ENCODE measurements at regions not wholly inside any gene's neighbourhood (a gene's known extent, or its start where the extent isn't known, plus 50 kb on each side); places are given as distances from the start of the nearest gene placed in this dataset.

DNA sequence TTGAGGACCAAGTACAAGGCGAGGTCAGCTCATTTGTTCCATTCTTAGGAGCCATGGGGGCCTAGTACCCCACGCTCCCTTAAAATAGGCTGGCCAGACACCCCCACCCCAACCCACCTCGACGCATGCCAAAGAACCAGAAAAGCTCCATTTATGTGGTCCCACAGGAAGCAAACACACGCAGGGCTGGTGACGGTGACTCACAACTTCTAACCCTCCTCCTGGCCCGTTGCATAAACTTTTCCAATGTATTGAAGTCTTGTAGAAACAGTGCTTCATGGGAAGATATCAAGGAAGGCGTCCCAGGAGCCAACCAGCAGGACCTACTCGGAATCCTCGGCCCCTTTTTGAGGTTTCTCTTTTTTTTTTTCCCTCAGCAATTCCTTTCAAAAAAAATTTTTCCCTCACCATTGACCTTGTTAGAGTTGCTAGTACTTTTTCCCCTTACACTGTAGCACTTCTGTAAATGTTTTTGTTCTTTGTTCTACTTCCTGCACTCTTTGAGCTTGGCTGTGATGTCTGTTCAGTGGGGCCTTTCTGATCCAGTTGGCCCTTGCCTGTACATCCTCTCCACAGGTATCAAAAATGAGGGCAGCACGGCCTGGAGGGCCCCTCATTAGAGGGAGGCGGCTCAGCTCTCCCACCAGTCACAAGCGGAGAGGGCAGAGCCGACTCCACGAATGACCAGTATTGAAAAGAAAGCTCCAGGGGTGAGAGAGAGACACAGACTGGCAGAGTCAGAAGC, 208.3 kb downstream of the RGS9 start:
- no peak overlapping the region for H3K27ac ChIP-seq
- no peaks in the 10 kb centered on the region for H3K36me3 ChIP-seq (ENCODE audit: low read depth, missing control alignments)
- H3K27me3 ChIP-seq = no peaks in the 10 kb centered on the region
- 78 to 84% methylated on average over 15 of the region's 15 CpGs for WGBS, 2 donors
- no peaks in the 10 kb centered on the region for H3K9me3 ChIP-seq
- no peak for TF ChIP-seq POLR2A (IDR thresholded peaks at IDR 0.05)
- TF ChIP-seq, protein P1, sequence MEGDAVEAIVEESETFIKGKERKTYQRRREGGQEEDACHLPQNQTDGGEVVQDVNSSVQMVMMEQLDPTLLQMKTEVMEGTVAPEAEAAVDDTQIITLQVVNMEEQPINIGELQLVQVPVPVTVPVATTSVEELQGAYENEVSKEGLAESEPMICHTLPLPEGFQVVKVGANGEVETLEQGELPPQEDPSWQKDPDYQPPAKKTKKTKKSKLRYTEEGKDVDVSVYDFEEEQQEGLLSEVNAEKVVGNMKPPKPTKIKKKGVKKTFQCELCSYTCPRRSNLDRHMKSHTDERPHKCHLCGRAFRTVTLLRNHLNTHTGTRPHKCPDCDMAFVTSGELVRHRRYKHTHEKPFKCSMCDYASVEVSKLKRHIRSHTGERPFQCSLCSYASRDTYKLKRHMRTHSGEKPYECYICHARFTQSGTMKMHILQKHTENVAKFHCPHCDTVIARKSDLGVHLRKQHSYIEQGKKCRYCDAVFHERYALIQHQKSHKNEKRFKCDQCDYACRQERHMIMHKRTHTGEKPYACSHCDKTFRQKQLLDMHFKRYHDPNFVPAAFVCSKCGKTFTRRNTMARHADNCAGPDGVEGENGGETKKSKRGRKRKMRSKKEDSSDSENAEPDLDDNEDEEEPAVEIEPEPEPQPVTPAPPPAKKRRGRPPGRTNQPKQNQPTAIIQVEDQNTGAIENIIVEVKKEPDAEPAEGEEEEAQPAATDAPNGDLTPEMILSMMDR (IDR thresholded peaks at IDR 0.05) = no peak
- intact Hi-C loops (cut with DNase I; ENCODE audit: low total_unique reads) = no loop called here
- H3K4me3 ChIP-seq = no peak overlapping the region
- no peaks in the 10 kb centered on the region for H3K4me1 ChIP-seq
- DNase-seq = no peak

GRCh38 chr17:65340401-65340800, 203.2 kb downstream of the RGS9 start:
- TF ChIP-seq POLR2A (IDR thresholded peaks at IDR 0.05) = no peak
- TF ChIP-seq, protein P1 (IDR thresholded peaks at IDR 0.05) = no peak
- intact Hi-C loops (cut with DNase I; ENCODE audit: low total_unique reads) = no loop called here
- H3K27me3 ChIP-seq = no peaks in the 10 kb centered on the region
- H3K27ac ChIP-seq = no peak overlapping the region
- no peak for DNase-seq
- H3K36me3 ChIP-seq (ENCODE audit: low read depth, missing control alignments) = no peaks in the 10 kb centered on the region
- no peaks in the 10 kb centered on the region for H3K4me1 ChIP-seq
- no peak overlapping the region for H3K4me3 ChIP-seq
- no peaks in the 10 kb centered on the region for H3K9me3 ChIP-seq

- H3K27ac ChIP-seq = no peak overlapping the region
- H3K9me3 ChIP-seq = no peaks in the 10 kb centered on the region
- H3K36me3 ChIP-seq (ENCODE audit: low read depth, missing control alignments) = no peaks in the 10 kb centered on the region
- 92% methylated on average over 6 of the region's 6 CpGs for WGBS, 2 donors
- TF ChIP-seq, protein P1 (IDR thresholded peaks at IDR 0.05) = no peak
- no peak for TF ChIP-seq POLR2A (IDR thresholded peaks at IDR 0.05)
- intact Hi-C loops (cut with DNase I; ENCODE audit: low total_unique reads) = no loop called here
- no peak for DNase-seq
- H3K27me3 ChIP-seq = no peaks in the 10 kb centered on the region
- H3K4me3 ChIP-seq = no peak overlapping the region
- H3K4me1 ChIP-seq = no peaks in the 10 kb centered on the region
Measured at GRCh38 chr17:65334406-65334805, 197.2 kb downstream of the RGS9 start.

DNA sequence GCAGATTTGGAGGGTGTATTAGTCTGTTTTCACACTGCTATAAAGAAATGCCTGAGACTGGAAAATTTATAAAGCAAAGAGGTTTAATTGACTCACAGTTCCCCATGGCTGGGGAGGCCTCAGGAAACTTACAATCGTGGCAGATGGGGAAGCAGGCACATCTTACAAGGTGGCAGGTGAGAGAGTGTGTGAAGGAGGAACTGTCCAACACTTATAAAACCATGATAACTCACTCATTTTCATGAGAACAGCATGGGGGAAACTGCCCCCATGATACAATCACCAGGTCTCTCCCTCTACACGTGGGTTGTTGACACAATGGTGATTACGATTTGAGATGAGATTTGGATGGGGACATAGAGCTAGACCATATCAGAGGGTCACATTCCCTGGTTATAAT, 195.6 kb downstream of the RGS9 start:
- DNase-seq = no peak
- TF ChIP-seq POLR2A (IDR thresholded peaks at IDR 0.05) = no peak
- TF ChIP-seq, protein P1 (IDR thresholded peaks at IDR 0.05) = no peak
- 92 to 93% methylated on average over 3 of the region's 3 CpGs for WGBS, 2 donors

DNA sequence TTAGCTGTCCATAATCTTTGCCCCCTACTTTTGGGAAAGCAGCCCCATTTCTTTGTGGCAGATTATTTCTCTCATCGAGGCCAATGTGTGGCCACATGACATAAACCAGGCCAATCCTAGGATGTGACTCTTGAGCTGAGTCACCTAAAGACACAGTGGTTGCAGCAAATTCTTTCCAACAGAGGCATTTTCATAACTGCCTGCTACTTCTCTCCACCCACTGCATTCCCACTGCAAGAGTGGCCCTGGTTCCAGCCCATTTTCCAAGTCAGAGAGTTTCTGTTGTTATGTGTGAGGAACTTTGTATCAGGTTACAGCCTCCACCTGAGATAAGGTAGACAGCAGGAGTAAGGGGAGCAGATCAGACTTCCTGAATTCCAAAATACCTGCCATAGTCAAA, 195.2 kb downstream of the RGS9 start:
- DNase-seq = no peak
- TF ChIP-seq POLR2A (IDR thresholded peaks at IDR 0.05) = no peak
- TF ChIP-seq, protein P1 (IDR thresholded peaks at IDR 0.05) = no peak
- Histone ChIP-seq H3K4me3 (no peak overlapping the region), H3K27ac (no peak overlapping the region), H3K36me3 (ENCODE audit: low read depth, missing control alignments) (no peaks in the 10 kb centered on the region), H3K27me3 (no peaks in the 10 kb centered on the region), H3K4me1 (no peaks in the 10 kb centered on the region), H3K9me3 (no peaks in the 10 kb centered on the region)
- intact Hi-C loops (cut with DNase I; ENCODE audit: low total_unique reads) = no loop called here
- WGBS, 2 donors = 93 to 100% methylated on average over 1 of the region's 1 CpG

More for the DNA sequence above, 195.6 kb downstream of the RGS9 start:
- Histone ChIP-seq H3K27ac (no peak overlapping the region), H3K9me3 (no peaks in the 10 kb centered on the region), H3K4me1 (no peaks in the 10 kb centered on the region), H3K4me3 (no peak overlapping the region), H3K36me3 (ENCODE audit: low read depth, missing control alignments) (no peaks in the 10 kb centered on the region), H3K27me3 (no peaks in the 10 kb centered on the region)
- intact Hi-C loops (cut with DNase I; ENCODE audit: low total_unique reads) = no loop called here
